Testis (tissue), 2 donors: ENCODE measurements at regions not wholly inside any gene's neighbourhood (a gene's known extent, or its start where the extent isn't known, plus 50 kb on each side); places are given as distances from the start of the nearest gene placed in this dataset.

ENCODE experiments used
- DNase-seq: peaks from one replicate; pipeline ENCODE4 v3.0.0-alpha.2; 2019
- H3K27ac ChIP-seq, 2 donors: fragments of 200-600 bp; sonication (generic); one replicate each; pipeline ENCODE4 v1.5.1; 2019
- H3K27me3 ChIP-seq: fragments of 200-600 bp; sonication (generic); one replicate; pipeline ENCODE4 v1.5.1; 2019
- H3K36me3 ChIP-seq: fragments of 200-600 bp; sonication (generic); one replicate; pipeline ENCODE4 v1.5.1; 2017; ENCODE audit warnings: low read depth; ENCODE audit errors: missing control alignments
- H3K4me1 ChIP-seq: fragments of 200-600 bp; sonication (generic); one replicate; pipeline ENCODE4 v1.5.1; 2019
- H3K4me3 ChIP-seq, 2 donors: fragments of 200-600 bp; sonication (generic); one replicate each; pipeline ENCODE4 v1.5.1; 2017 to 2019
- H3K9me3 ChIP-seq: fragments of 200-600 bp; sonication (generic); one replicate; pipeline ENCODE4 v1.5.1; 2017
- CTCF ChIP-seq, 3 experiments: fragments of 450-650 bp in 2 of 3; fragments of 200-600 bp in 1 of 3; sonication (generic) in 1 of 3; IDR thresholded peaks; one replicate each; pipeline ENCODE4 v1.5.1; 2016 to 2019; ENCODE audit warnings: antibody characterized with exemption in 3 of 3, mild to moderate bottlenecking in 2 of 3, moderate library complexity in 1 of 3
- POLR2A ChIP-seq: fragments of 450-650 bp; IDR thresholded peaks from one replicate; pipeline ENCODE4 v1.6.1; 2017; ENCODE audit warnings: antibody characterized with exemption, mild to moderate bottlenecking, moderate library complexity
- WGBS, 2 donors: methylation state at CpG; one replicate each; pipeline ENCODE4 v1.1.5; 2018; 5-methylcytosine and 5-hydroxymethylcytosine counted together
- intact Hi-C: fragments of 100-400 bp; cut with DNase I; formaldehyde crosslinking; loops from one replicate; pipeline ENCODE4 v1.15.1; 2023; ENCODE audit warnings: low total_unique reads

GRCh38 chr15:38864827-38865581 is 300.4 kb upstream of the RASGRP1 start:
- Histone ChIP-seq H3K27ac (no peak overlapping the region), H3K9me3 (no peaks in the 10 kb centered on the region), H3K4me3 (no peak overlapping the region), H3K4me1 (peaks cover 4% of the 10 kb centered on the region), H3K27me3 (no peaks in the 10 kb centered on the region), H3K36me3 (no peaks in the 10 kb centered on the region)
- WGBS, 2 donors, result 48 to 56% methylated on average over 9 of the region's 9 CpGs
- peak; percentile 67 for DNase-seq
- TF ChIP-seq CTCF (IDR thresholded peaks at IDR 0.05) (no peak), POLR2A (no peak)
- intact Hi-C loops, result no loop called here

- intact Hi-C loops, result no loop called here
- no peak for TF ChIP-seq POLR2A
- H3K27me3 ChIP-seq, result no peaks in the 10 kb centered on the region
- no peaks in the 10 kb centered on the region for H3K9me3 ChIP-seq
- H3K4me1 ChIP-seq, result peaks cover 4% of the 10 kb centered on the region
- no peak overlapping the region for H3K4me3 ChIP-seq
- WGBS, 2 donors, result 92 to 93% methylated on average over 7 of the region's 7 CpGs
- H3K36me3 ChIP-seq, result no peaks in the 10 kb centered on the region
- DNase-seq, result no peak
- H3K27ac ChIP-seq, result no peak overlapping the region
Measured at GRCh38 chr15:38867556-38867955, 302.9 kb upstream of the RASGRP1 start.

- no peak for DNase-seq
- no peaks in the 10 kb centered on the region for H3K36me3 ChIP-seq
- H3K4me1 ChIP-seq, result peaks cover 4% of the 10 kb centered on the region
- TF ChIP-seq POLR2A (no peak), CTCF (IDR thresholded peaks at IDR 0.05) (no peak)
- H3K9me3 ChIP-seq, result no peaks in the 10 kb centered on the region
- H3K27ac ChIP-seq, result no peak overlapping the region
- H3K27me3 ChIP-seq, result no peaks in the 10 kb centered on the region
- 85 to 87% methylated on average over 8 of the region's 8 CpGs for WGBS, 2 donors
- intact Hi-C loops, result no loop called here
- no peak overlapping the region for H3K4me3 ChIP-seq
Measured at GRCh38 chr15:38868326-38869114, 303.9 kb upstream of the RASGRP1 start.

GRCh38 chr15:38871638-38872037 is 307.0 kb upstream of the RASGRP1 start:
- Histone ChIP-seq H3K4me1 (no peaks in the 10 kb centered on the region), H3K9me3 (no peaks in the 10 kb centered on the region), H3K27me3 (no peaks in the 10 kb centered on the region), H3K4me3 (no peak overlapping the region), H3K36me3 (no peaks in the 10 kb centered on the region), H3K27ac (no peak overlapping the region)
- no peak for DNase-seq
- WGBS, 2 donors, result 92 to 93% methylated on average over 3 of the region's 3 CpGs
- no peak for TF ChIP-seq CTCF (IDR thresholded peaks at IDR 0.05)
- no peak for TF ChIP-seq POLR2A
- intact Hi-C loops, result no loop called here

- H3K4me1 ChIP-seq, result no peaks in the 10 kb centered on the region
- TF ChIP-seq POLR2A (no peak), CTCF (IDR thresholded peaks at IDR 0.05) (no peak)
- intact Hi-C loops, result no loop called here
- no peaks in the 10 kb centered on the region for H3K27me3 ChIP-seq
- no peaks in the 10 kb centered on the region for H3K36me3 ChIP-seq
- H3K9me3 ChIP-seq, result no peaks in the 10 kb centered on the region
- H3K27ac ChIP-seq, result no peak overlapping the region
- H3K4me3 ChIP-seq, result no peak overlapping the region
- DNase-seq, result no peak
- 92 to 95% methylated on average over 5 of the region's 5 CpGs for WGBS, 2 donors
Measured at GRCh38 chr15:38872732-38873131, 308.1 kb upstream of the RASGRP1 start.
